Panc1 (cell line): ENCODE measurements at regions not wholly inside any gene's neighbourhood (a gene's known extent, or its start where the extent isn't known, plus 50 kb on each side); places are given as distances from the start of the nearest gene placed in this dataset.

Experiments
- ATAC-seq: fragments of 200-7000 bp; cut with Tn5 transposase; 2 replicates; pipeline ENCODE4 v1.9.1; 2020; ENCODE audit warnings: mild to moderate bottlenecking, moderate library complexity
- BruUV-seq: library from RNA; stranded (reverse); fragments of 400-500 nt; replicated peaks from 2 replicates; lab custom pipeline; 2021; lab: Mats Ljungman, UMichigan
- CTCF ChIA-PET: fragments of 300-600 bp; sonication (Branson Sonifier 250); formaldehyde crosslinking; loops from one replicate; lab custom pipeline; 2022; ENCODE audit warnings: antibody characterized with exemption; lab: Charles Lee
- POLR2A ChIA-PET: fragments of 300-600 bp; sonication (Branson Sonifier 250); formaldehyde crosslinking; loops from one replicate; lab custom pipeline; 2022; ENCODE audit warnings: antibody characterized with exemption; lab: Charles Lee
- DNase-seq: peaks from one replicate; pipeline ENCODE4 v3.0.0-alpha.2; 2010; ENCODE audit warnings: low read depth, low spot score
- H3K27ac ChIP-seq: 2 replicates; pipeline ENCODE4 v1.5.1; 2011; ENCODE audit warnings: mild to moderate bottlenecking, low read length, inconsistent platforms
- H3K27me3 ChIP-seq: fragments of 200-500 bp; sonication (Bioruptor generic); 2 replicates; pipeline ENCODE4 v1.6.0; 2014; ENCODE audit warnings: low read length, inconsistent platforms; ENCODE audit not compliant: control insufficient read depth, insufficient read depth
- H3K36me3 ChIP-seq: fragments of 200-500 bp; sonication (Bioruptor generic); 2 replicates; pipeline ENCODE4 v1.5.1; 2014; ENCODE audit warnings: inconsistent platforms, mild to moderate bottlenecking, low read length, moderate library complexity; ENCODE audit not compliant: control insufficient read depth, insufficient read depth
- H3K4me1 ChIP-seq: 2 replicates; pipeline ENCODE4 v1.5.1; 2011; ENCODE audit warnings: inconsistent platforms, mild to moderate bottlenecking, low read length, moderate library complexity; ENCODE audit not compliant: control insufficient read depth, insufficient read depth
- H3K4me3 ChIP-seq, 2 experiments: 2 replicates each; pipeline ENCODE4 v1.5.1; 2011 to 2012; ENCODE audit warnings: low read depth in 2 of 2, low read length in 2 of 2, mild to moderate bottlenecking in 2 of 2, inconsistent platforms in 1 of 2, moderate library complexity in 1 of 2
- H3K9me3 ChIP-seq: fragments of 200-500 bp; sonication (Bioruptor generic); 2 replicates; pipeline ENCODE4 v1.5.1; 2014; ENCODE audit warnings: low read depth, mild to moderate bottlenecking, inconsistent platforms, low read length, moderate library complexity; ENCODE audit not compliant: control insufficient read depth, insufficient read depth
- POLR2AphosphoS5 ChIP-seq: IDR thresholded peaks from 2 replicates; pipeline ENCODE4 v1.6.1; 2012; ENCODE audit warnings: mild to moderate bottlenecking, low read depth, low read length, moderate library complexity
- SIN3A ChIP-seq: IDR thresholded peaks from 2 replicates; pipeline ENCODE4 v1.6.1; 2012; ENCODE audit warnings: low read depth, mild to moderate bottlenecking, low read length, moderate library complexity, borderline replicate concordance; ENCODE audit not compliant: insufficient read depth
- TCF7L2 ChIP-seq: IDR thresholded peaks from 2 replicates; pipeline ENCODE4 v1.6.1; 2011; ENCODE audit warnings: mild to moderate bottlenecking, low read depth, low read length, inconsistent platforms
- in situ Hi-C: cut with HindIII; loops from 2 replicates; pipeline ENCODE4 v1.10.0; 2016; ENCODE audit warnings: low sequenced_read_pairs, low pct_unique_long_range_greater_than_20kb
- intact Hi-C: fragments of 100-400 bp; cut with micrococcal nuclease; formaldehyde crosslinking; loops from one replicate; pipeline ENCODE4 v1.10.0; 2022; ENCODE audit not compliant: unreplicated experiment
- TF ChIP-seq, protein P1 (sequence below): fragments of 450-650 bp; IDR thresholded peaks from 2 replicates; pipeline ENCODE4 v1.5.1; 2017; ENCODE audit warnings: mild to moderate bottlenecking
- TF ChIP-seq, protein P2 (sequence below), 2 experiments: IDR thresholded peaks; 2 replicates each; pipeline ENCODE4 v1.6.1; 2011 to 2012; ENCODE audit warnings: low read depth in 2 of 2, control low read depth in 1 of 2, low read length in 1 of 2, mild to moderate bottlenecking in 1 of 2, moderate library complexity in 1 of 2; ENCODE audit not compliant: insufficient read depth in 1 of 2

DNA sequence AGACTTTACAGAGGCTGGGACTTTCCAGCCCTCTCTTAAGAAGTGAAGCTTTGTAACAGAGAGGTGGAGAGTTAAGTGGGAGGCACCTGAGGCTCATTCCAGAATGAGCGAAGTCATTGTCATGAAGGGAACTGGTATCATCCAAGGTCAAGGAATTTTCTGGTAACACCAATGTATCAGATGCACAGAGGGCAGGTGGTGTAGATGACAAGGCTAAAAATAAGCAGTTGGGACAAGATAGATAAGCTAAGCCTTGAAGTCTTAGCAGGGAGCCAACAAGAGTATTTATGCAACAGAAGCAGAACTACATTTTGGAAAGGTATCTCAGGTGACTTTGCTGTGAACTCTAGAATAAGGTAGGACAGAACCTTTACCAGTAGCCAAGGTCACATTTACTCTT, 257.0 kb upstream of the AUTS2 start:
- in situ Hi-C loops (no loop called here), intact Hi-C loops (no loop called here)
- ChIA-PET CTCF (no interaction called here), POLR2A (no interaction called here)
- Histone ChIP-seq H3K36me3 (no peaks in the 10 kb centered on the region), H3K4me3 (no peak overlapping the region), H3K9me3 (no peaks in the 10 kb centered on the region), H3K27ac (no peak overlapping the region), H3K4me1 (no peaks in the 10 kb centered on the region), H3K27me3 (no peaks in the 10 kb centered on the region)
- DNase-seq (no peak), ATAC-seq (no peak)
- BruUV-seq = no TSS peak
- no peak for TF ChIP-seq POLR2AphosphoS5
- TF ChIP-seq, protein P1, sequence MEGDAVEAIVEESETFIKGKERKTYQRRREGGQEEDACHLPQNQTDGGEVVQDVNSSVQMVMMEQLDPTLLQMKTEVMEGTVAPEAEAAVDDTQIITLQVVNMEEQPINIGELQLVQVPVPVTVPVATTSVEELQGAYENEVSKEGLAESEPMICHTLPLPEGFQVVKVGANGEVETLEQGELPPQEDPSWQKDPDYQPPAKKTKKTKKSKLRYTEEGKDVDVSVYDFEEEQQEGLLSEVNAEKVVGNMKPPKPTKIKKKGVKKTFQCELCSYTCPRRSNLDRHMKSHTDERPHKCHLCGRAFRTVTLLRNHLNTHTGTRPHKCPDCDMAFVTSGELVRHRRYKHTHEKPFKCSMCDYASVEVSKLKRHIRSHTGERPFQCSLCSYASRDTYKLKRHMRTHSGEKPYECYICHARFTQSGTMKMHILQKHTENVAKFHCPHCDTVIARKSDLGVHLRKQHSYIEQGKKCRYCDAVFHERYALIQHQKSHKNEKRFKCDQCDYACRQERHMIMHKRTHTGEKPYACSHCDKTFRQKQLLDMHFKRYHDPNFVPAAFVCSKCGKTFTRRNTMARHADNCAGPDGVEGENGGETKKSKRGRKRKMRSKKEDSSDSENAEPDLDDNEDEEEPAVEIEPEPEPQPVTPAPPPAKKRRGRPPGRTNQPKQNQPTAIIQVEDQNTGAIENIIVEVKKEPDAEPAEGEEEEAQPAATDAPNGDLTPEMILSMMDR = no peak
- TF ChIP-seq SIN3A = no peak
- TF ChIP-seq, protein P2, sequence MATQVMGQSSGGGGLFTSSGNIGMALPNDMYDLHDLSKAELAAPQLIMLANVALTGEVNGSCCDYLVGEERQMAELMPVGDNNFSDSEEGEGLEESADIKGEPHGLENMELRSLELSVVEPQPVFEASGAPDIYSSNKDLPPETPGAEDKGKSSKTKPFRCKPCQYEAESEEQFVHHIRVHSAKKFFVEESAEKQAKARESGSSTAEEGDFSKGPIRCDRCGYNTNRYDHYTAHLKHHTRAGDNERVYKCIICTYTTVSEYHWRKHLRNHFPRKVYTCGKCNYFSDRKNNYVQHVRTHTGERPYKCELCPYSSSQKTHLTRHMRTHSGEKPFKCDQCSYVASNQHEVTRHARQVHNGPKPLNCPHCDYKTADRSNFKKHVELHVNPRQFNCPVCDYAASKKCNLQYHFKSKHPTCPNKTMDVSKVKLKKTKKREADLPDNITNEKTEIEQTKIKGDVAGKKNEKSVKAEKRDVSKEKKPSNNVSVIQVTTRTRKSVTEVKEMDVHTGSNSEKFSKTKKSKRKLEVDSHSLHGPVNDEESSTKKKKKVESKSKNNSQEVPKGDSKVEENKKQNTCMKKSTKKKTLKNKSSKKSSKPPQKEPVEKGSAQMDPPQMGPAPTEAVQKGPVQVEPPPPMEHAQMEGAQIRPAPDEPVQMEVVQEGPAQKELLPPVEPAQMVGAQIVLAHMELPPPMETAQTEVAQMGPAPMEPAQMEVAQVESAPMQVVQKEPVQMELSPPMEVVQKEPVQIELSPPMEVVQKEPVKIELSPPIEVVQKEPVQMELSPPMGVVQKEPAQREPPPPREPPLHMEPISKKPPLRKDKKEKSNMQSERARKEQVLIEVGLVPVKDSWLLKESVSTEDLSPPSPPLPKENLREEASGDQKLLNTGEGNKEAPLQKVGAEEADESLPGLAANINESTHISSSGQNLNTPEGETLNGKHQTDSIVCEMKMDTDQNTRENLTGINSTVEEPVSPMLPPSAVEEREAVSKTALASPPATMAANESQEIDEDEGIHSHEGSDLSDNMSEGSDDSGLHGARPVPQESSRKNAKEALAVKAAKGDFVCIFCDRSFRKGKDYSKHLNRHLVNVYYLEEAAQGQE (IDR thresholded peaks at IDR 0.05; ENCODE audit: insufficient read depth in 1 of 2, low read depth in 2 of 2, low read length in 1 of 2) = no peak
- TF ChIP-seq TCF7L2 = no peak

DNA sequence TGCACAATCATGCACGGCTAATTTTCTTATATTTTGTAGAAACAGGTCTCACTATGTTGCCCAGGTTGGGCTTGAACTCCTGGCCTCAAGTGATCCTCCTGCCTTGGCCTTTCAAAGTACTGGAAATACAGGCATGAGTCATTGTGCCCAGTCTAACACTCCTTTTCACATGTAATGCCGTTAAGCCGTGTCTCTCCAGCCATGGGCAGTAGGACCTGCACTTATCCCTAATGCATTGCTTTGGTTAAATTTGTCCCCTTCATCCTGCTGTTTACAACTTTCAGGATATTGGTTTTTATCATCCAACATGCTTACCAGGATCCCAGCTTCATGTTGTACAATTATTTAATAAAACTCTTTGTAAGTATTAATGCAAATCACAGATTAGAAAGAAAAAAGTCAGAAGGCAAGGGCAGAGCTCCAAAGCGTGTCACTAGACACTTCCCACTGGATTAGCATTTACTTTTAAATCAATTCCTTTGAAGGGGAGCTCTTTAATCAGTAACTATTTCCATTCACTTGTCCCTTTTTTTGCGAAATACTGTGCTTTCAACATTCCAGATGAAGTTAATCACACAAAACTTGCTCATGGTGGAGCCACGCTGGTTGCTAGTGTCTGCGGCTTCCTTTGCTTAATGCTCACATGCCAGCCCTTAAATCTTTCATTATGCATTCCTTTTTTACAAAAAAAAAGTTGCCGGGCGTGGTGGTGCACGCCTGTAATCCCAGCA, 256.0 kb upstream of the AUTS2 start:
- H3K9me3 ChIP-seq = no peaks in the 10 kb centered on the region
- H3K27ac ChIP-seq = no peak overlapping the region
- H3K36me3 ChIP-seq = no peaks in the 10 kb centered on the region
- no peak overlapping the region for H3K4me3 ChIP-seq
- CTCF ChIA-PET = no interaction called here
- TF ChIP-seq SIN3A (no peak), POLR2AphosphoS5 (no peak), TCF7L2 (no peak)
- TF ChIP-seq, protein P1 = no peak
- TF ChIP-seq, protein P2 (IDR thresholded peaks at IDR 0.05; ENCODE audit: insufficient read depth in 1 of 2, low read depth in 2 of 2, low read length in 1 of 2) = no peak
- H3K4me1 ChIP-seq = no peaks in the 10 kb centered on the region
- no peaks in the 10 kb centered on the region for H3K27me3 ChIP-seq
- in situ Hi-C loops (no loop called here), intact Hi-C loops (no loop called here)
- BruUV-seq = no TSS peak
- POLR2A ChIA-PET = no interaction called here
- ATAC-seq = no peak
- DNase-seq = no peak
